SK-N-SH treated with all-trans-retinoic acid at 6 μM for 48 hours (cell line): ENCODE measurements at regions not wholly inside any gene's neighbourhood (a gene's known extent, or its start where the extent isn't known, plus 50 kb on each side); places are given as distances from the start of the nearest gene placed in this dataset.

Experiments used
- ATAC-seq: fragments of 200-7000 bp; cut with Tn5 transposase; 3 replicates; pipeline ENCODE4 v1.9.1; 2020; ENCODE audit warnings: mild to moderate bottlenecking, moderate library complexity
- BACH2 ChIP-seq: fragments of 250-450 bp; sonication (Bioruptor Pico); IDR thresholded peaks from 2 replicates; pipeline ENCODE4 v1.9.0; 2021; ENCODE audit warnings: mild to moderate bottlenecking, borderline replicate concordance
- CSDC2 ChIP-seq: fragments of 250-450 bp; sonication (Bioruptor Pico); IDR thresholded peaks from 2 replicates; pipeline ENCODE4 v1.5.0; 2020; ENCODE audit warnings: mild to moderate bottlenecking, moderate library complexity
- GLIS3 ChIP-seq: fragments of 250-450 bp; sonication (Bioruptor Pico); IDR thresholded peaks from 2 replicates; pipeline ENCODE4 v1.5.0; 2020; ENCODE audit warnings: mild to moderate bottlenecking, moderate library complexity
- ISL1 ChIP-seq: fragments of 250-450 bp; sonication (Bioruptor Pico); IDR thresholded peaks from 2 replicates; pipeline ENCODE4 v2.1.2; 2022; ENCODE audit warnings: mild to moderate bottlenecking, moderate library complexity
- OSR1 ChIP-seq: fragments of 250-450 bp; sonication (Bioruptor Pico); IDR thresholded peaks from 2 replicates; pipeline ENCODE4 v1.8.0; 2022; ENCODE audit warnings: moderate library complexity, mild to moderate bottlenecking, inconsistent platforms
- PPARA ChIP-seq: fragments of 250-450 bp; sonication (Bioruptor Pico); IDR thresholded peaks from 2 replicates; pipeline ENCODE4 v1.5.0; 2020; ENCODE audit warnings: mild to moderate bottlenecking, borderline replicate concordance
- SNAI2 ChIP-seq: fragments of 250-450 bp; sonication (Bioruptor Pico); IDR thresholded peaks from 2 replicates; pipeline ENCODE4 v1.5.0; 2020; ENCODE audit warnings: mild to moderate bottlenecking, moderate library complexity
- TOX ChIP-seq: fragments of 250-450 bp; sonication (Bioruptor Pico); IDR thresholded peaks from 2 replicates; pipeline ENCODE4 v1.8.0; 2021; ENCODE audit warnings: mild to moderate bottlenecking, moderate library complexity, borderline replicate concordance
- ZC3H10 ChIP-seq: fragments of 250-450 bp; sonication (Bioruptor Pico); IDR thresholded peaks from 2 replicates; pipeline ENCODE4 v1.5.1; 2021; ENCODE audit warnings: mild to moderate bottlenecking, moderate library complexity
- ZFP30 ChIP-seq: fragments of 450-650 bp; formaldehyde crosslinking; IDR thresholded peaks from 2 replicates; pipeline ENCODE4 v1.5.0; 2022; ENCODE audit warnings: mild to moderate bottlenecking, moderate library complexity
- ZNF8 ChIP-seq: fragments of 450-650 bp; formaldehyde crosslinking; IDR thresholded peaks from 2 replicates; pipeline ENCODE4 v1.5.0; 2020; ENCODE audit warnings: mild to moderate bottlenecking, moderate library complexity
- TF ChIP-seq, protein P1 (sequence below): fragments of 250-450 bp; sonication (Bioruptor Pico); IDR thresholded peaks from 2 replicates; pipeline ENCODE4 v1.5.0; 2020; ENCODE audit warnings: mild to moderate bottlenecking, moderate library complexity
- TF ChIP-seq, protein P2 (sequence below): fragments of 250-450 bp; sonication (Bioruptor Pico); IDR thresholded peaks from 2 replicates; pipeline ENCODE4 v1.5.1; 2020; ENCODE audit warnings: low read depth, mild to moderate bottlenecking, moderate library complexity
- TF ChIP-seq, protein P3 (sequence below): fragments of 250-450 bp; sonication (Bioruptor Pico); IDR thresholded peaks from 2 replicates; pipeline ENCODE4 v1.8.0; 2020; ENCODE audit warnings: mild to moderate bottlenecking, moderate library complexity, borderline replicate concordance
- TF ChIP-seq, protein P4 (sequence below): fragments of 250-450 bp; sonication (Bioruptor Pico); IDR thresholded peaks from 2 replicates; pipeline ENCODE4 v1.8.0; 2021; ENCODE audit warnings: low read depth, mild to moderate bottlenecking, moderate library complexity, borderline replicate concordance

DNA sequence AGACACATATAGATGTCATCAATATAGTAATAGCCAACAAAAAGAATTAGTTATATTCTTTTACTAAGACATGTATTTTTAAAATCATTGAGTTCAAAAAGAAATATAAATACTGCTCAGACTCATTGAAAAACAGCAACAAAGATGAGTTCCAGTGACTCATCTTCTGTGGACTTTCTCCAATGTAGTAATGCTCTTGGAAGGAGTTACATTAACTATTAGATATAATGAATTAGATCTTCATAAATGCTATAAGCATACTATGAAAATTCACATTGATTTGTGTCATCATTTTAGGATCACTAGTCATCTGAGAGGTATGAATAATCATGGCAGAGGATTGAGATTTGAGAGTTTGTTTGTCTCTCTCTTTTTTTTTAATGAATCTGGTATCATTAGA lies 547.8 kb upstream of the PCDH7 start (continued):
- TF ChIP-seq, protein P1, sequence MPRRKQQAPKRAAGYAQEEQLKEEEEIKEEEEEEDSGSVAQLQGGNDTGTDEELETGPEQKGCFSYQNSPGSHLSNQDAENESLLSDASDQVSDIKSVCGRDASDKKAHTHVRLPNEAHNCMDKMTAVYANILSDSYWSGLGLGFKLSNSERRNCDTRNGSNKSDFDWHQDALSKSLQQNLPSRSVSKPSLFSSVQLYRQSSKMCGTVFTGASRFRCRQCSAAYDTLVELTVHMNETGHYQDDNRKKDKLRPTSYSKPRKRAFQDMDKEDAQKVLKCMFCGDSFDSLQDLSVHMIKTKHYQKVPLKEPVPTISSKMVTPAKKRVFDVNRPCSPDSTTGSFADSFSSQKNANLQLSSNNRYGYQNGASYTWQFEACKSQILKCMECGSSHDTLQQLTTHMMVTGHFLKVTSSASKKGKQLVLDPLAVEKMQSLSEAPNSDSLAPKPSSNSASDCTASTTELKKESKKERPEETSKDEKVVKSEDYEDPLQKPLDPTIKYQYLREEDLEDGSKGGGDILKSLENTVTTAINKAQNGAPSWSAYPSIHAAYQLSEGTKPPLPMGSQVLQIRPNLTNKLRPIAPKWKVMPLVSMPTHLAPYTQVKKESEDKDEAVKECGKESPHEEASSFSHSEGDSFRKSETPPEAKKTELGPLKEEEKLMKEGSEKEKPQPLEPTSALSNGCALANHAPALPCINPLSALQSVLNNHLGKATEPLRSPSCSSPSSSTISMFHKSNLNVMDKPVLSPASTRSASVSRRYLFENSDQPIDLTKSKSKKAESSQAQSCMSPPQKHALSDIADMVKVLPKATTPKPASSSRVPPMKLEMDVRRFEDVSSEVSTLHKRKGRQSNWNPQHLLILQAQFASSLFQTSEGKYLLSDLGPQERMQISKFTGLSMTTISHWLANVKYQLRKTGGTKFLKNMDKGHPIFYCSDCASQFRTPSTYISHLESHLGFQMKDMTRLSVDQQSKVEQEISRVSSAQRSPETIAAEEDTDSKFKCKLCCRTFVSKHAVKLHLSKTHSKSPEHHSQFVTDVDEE (CRISPR knock-in tag), result no peak
- TF ChIP-seq PPARA, result no peak
- TF ChIP-seq TOX (CRISPR knock-in tag), result no peak
- no peak for TF ChIP-seq ISL1 (CRISPR knock-in tag)
- no peak for TF ChIP-seq GLIS3 (CRISPR knock-in tag)

DNA sequence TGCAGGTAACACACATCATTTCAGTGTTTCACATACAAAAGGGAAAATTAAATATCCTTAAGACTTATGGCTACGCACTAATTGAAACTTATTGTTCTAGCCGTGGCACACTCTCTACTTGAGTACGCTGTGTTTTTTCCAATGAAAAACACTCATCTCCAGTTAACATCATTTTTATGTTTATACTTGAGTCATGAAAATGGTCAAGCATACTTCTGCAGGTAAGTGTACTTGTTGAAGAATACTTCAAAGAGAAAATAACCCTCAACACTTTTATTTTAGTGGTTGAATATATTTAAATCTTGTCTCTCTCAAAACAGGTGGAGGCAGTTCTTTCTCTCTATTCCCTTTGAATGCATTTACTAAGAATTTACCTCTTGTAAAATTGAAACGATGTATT lies 538.7 kb upstream of the PCDH7 start:
- ATAC-seq, result no peak
- TF ChIP-seq, protein P2, sequence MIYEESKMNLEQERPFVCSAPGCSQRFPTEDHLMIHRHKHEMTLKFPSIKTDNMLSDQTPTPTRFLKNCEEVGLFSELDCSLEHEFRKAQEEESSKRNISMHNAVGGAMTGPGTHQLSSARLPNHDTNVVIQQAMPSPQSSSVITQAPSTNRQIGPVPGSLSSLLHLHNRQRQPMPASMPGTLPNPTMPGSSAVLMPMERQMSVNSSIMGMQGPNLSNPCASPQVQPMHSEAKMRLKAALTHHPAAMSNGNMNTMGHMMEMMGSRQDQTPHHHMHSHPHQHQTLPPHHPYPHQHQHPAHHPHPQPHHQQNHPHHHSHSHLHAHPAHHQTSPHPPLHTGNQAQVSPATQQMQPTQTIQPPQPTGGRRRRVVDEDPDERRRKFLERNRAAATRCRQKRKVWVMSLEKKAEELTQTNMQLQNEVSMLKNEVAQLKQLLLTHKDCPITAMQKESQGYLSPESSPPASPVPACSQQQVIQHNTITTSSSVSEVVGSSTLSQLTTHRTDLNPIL (CRISPR knock-in tag), result no peak
- no peak for TF ChIP-seq ZFP30

DNA sequence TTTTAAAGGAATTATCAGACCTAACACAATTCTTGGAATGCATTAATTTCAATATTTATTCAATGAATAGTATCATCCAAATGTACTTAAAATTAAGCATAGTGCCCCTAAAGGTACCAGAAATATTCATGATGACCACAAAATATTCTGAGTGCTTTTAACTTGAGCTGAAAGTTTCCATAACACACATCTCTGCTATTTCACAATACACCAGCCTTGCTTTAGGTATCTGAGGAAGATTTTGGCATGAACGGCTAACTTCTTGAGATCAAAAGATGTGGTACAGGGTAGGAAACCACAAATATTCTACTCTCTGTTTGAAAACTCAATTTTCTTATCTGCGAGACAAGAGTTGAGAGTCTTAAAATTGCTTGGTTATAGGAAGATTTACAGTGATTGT lies 538.3 kb upstream of the PCDH7 start:
- TF ChIP-seq ZNF8 (CRISPR knock-in tag) (no peak), GLIS3 (CRISPR knock-in tag) (no peak), PPARA (no peak), SNAI2 (no peak), TOX (CRISPR knock-in tag) (no peak), CSDC2 (CRISPR knock-in tag) (no peak)
- TF ChIP-seq, protein P3, sequence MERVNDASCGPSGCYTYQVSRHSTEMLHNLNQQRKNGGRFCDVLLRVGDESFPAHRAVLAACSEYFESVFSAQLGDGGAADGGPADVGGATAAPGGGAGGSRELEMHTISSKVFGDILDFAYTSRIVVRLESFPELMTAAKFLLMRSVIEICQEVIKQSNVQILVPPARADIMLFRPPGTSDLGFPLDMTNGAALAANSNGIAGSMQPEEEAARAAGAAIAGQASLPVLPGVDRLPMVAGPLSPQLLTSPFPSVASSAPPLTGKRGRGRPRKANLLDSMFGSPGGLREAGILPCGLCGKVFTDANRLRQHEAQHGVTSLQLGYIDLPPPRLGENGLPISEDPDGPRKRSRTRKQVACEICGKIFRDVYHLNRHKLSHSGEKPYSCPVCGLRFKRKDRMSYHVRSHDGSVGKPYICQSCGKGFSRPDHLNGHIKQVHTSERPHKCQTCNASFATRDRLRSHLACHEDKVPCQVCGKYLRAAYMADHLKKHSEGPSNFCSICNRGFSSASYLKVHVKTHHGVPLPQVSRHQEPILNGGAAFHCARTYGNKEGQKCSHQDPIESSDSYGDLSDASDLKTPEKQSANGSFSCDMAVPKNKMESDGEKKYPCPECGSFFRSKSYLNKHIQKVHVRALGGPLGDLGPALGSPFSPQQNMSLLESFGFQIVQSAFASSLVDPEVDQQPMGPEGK (CRISPR knock-in tag), result no peak
- TF ChIP-seq, protein P1 (CRISPR knock-in tag), result no peak
- TF ChIP-seq, all 23 proteins: peak for 0

DNA sequence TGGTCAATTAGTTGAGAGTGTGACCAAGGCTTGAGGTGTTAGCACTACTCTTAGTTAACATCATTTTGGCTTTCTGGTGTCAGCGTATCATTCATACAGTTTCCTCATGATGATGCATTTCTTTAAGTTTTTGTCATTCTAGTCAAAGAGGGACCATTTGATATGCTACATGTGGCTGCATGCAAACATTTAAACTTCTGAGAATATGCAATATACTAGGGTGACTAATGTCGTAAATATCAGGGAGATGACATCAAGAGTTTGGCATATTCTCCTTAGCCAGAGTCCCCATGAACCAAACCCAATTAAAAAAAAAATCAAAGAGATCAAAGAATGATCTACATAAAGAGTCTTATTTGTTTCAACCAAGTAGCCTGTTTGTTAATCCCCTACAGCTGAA lies 537.4 kb upstream of the PCDH7 start:
- TF ChIP-seq BACH2 (CRISPR knock-in tag) (no peak), OSR1 (CRISPR knock-in tag) (no peak), ZNF8 (CRISPR knock-in tag) (no peak), ZC3H10 (CRISPR knock-in tag) (no peak)
- TF ChIP-seq, protein P2 (CRISPR knock-in tag), result no peak
- TF ChIP-seq, protein P4, sequence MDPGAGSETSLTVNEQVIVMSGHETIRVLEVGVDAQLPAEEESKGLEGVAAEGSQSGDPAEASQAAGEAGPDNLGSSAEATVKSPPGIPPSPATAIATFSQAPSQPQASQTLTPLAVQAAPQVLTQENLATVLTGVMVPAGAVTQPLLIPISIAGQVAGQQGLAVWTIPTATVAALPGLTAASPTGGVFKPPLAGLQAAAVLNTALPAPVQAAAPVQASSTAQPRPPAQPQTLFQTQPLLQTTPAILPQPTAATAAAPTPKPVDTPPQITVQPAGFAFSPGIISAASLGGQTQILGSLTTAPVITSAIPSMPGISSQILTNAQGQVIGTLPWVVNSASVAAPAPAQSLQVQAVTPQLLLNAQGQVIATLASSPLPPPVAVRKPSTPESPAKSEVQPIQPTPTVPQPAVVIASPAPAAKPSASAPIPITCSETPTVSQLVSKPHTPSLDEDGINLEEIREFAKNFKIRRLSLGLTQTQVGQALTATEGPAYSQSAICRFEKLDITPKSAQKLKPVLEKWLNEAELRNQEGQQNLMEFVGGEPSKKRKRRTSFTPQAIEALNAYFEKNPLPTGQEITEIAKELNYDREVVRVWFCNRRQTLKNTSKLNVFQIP (CRISPR knock-in tag), result no peak
- no peak for ATAC-seq

More for the DNA sequence above, 538.3 kb upstream of the PCDH7 start:
- ATAC-seq, result no peak
